ENCODE measurements at regions not wholly inside any gene's neighbourhood (a gene's known extent, or its start where the extent isn't known, plus 50 kb on each side); places are given as distances from the start of the nearest gene placed in this dataset.
"Not testable (repeated sequence)": the region's sequence is repeated elsewhere in the genome, so short reads cannot be mapped to it uniquely, and the experiment has no call there.

DNA sequence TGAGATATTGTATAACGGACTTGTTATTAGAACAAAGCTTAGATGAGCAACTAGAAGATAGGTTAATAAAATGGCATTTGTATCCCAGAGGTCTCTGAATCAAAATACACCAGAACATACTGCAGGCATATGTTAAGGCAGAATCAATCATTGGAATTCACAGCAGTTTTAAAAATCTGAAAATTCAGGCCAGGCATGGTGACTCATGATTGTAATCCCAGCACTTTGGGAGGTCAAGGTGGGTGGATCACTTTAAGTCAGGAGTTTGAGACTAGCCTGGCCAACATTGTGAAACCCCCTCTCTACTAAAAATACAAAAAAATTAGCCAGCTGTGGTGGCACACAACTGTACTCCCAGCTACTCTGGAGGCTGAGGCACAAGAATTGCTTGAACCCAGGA is 405.2 kb downstream of the ZEB2 start:
- DNase-seq = no peak

DNA sequence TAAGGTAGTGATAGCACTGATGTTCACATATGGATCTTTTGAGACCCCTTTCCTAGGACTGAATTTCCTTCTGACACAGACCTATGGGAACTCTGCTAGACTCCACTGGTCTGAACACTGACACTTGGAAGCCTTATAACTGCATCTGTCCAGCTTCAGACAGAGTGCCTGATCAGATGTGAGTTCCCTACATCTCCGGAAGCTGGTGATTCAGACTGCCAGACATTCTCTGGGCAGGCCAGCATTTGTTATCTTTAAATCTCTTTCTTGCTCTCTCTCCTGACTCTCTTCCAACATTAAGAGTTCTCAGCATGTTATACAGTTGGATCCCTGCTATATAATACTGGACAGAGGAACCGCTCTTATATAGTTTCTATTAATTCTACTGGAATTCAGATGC is 408.5 kb downstream of the ZEB2 start:
- no peak for DNase-seq

DNA sequence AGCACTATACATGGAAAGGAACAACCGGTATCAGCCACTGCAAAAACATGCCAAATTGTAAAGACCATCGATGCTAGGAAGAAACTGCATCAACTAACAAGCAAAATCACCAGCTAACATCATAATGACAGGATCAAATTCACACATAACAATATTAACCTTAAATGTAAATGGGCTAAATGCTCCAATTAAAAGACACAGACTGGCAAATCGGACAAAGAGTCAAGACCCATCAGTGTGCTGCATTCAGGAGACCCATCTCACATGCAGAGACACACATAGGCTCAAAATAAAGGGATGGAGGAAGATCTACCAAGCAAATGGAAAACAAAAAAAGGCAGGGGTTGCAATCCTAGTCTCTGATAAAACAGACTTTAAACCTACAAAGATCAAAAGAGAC is 413.8 kb downstream of the ZEB2 start:
- not testable (repeated sequence) for DNase-seq

DNA sequence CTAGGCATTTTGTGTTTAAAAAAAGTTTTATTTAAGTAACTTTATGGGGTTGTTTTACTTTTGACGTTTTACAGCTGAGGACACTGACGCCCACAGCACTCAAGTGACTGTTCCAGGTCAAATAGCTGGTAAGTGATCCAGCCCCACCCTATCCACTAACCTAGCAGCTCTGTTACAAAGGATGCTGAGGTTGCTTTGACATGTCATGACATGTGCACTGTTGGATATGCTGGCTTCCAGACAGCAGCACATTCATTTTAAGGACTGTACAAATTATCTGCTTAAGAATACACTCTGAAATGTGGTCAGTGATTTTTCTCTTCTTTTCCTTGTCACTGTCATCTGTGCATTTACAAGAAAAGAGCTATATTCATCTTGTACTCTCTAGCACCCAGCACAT is 417.5 kb downstream of the ZEB2 start:
- DNase-seq = no peak

DNA sequence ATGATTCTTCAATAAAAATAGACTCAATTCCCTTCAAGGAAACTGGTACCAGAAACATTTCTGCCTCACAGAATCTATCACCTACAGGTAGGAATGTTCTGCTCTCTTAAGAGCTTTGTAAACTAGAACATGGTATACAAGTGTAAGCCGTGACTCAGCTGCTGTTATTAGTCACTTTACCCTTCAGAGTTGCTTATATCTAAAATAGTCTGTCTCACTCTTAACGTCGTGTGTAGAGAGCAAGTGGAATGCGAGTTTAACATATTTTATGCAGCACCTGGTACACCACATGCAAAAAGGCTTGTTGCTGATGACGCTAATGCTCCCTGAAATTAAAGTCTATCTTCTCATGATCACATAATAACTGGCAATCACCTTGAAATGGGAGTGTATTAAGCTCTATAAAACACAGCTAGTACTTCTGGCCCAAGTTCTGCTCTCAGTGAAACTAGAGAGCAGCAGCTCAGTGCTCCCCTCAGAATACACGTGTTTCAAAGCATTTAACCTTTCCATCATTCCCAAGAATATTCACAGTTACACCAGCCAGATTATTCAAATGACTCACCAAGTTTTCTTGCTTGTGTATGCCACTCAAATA is 420.0 kb downstream of the ZEB2 start:
- DNase-seq = no peak

DNA sequence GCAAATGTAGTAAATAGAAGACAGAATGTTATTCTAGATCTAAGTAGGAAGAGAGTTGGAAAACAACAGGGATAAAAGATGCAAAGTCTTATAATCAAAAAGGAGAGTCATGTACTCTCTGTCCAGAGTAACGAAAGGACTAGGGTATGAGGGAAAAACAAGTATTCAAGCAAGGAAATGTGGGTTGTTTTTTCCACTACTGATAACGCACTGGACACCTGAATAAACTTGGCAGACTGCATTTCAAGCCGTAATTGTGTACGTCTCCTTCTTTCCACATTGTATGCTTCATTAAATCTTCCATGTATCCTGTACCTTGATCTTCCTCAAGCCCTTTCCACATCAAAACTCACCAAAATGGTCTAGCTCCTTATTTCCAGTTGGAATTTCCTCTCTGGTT is 420.6 kb downstream of the ZEB2 start:
- no peak for DNase-seq

DNA sequence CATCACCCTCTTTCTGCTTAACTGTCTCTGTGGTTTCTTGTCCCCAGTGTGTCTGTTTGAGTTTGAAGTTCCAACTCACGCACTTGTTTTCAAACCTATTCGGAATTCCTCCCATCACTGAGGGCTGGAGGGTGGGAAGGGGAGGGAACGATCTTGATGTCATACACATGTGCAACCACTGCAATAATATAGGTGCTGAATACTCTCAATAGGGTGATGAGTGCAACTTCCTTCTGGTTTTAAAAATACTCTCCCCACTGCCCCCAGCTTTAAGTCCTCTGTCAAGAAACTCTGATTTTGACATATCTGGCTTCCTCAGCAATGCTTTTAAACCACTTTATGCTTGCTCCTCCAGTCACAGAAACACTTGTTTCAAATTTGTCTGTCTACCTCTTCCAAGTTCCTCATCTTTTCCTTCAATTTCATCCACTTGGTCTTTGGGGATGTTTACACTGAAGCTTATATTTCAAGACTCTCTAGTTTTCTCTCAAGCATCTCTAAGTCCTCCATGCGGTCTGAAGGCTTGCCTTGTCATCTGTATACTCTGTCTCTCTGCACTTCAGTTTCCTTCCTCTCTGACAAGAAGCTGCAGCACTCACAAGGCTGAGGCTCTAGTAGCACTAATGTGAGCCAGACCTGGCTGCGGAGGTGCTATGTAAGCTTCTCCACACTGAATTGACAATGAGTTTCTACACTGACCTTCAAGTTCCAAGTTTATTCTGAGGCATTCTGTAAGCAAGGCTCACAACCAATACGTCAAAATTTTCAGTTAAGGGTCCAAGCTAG is 422.3 kb downstream of the ZEB2 start:
- DNase-seq = no peak

DNA sequence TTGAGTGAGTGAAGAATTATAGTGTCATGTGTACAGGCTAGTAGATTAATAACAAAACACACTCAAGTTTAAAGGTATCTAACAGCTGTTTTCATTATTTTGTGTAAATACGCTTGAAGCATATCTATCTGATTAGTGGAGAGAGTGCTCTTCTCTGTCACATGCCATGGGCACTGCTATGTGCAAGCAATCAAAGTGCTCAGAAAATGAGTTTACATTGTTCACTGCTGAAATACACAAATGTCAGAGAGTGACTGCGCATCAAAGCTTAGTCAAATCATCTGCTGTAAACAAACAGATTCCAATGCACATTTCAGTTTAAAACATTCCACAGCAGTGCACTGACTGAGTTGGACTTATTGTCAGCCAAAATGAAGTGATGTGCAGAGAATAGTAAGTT is 423.4 kb downstream of the ZEB2 start:
- no peak for DNase-seq

DNA sequence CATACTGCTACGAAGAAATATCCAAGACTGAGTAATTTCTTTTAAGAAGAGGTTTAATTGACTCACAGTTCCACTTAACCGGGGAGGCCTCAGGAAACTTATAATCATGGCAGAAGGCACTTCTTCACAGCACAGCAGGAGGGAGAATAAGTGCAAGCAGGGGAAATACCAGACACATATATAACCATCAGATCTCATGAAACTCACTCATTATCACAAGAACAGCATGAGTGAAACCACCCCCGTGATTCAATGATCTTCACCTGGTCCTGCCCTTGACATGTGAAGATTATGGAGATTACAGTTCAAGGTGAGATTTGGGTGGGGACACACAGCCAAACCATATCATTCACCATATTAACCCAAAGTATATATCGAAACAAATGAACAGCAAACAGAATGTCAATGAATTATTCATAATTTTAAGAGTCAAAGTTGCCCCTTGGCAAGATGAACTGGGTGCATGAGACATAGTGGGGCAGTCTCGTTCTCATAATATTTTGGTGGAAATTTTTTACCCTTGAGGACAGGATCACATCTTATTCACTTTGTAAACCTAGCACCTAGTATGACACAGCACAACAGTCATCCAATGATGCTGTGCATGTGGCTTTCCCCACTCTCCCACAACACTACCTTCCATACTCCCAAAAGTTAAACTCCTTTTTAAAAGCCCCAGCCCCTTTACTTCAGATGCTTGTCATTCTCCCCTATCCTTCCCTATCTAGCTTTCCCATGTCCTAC is 425.3 kb downstream of the ZEB2 start:
- no peak for DNase-seq

DNA sequence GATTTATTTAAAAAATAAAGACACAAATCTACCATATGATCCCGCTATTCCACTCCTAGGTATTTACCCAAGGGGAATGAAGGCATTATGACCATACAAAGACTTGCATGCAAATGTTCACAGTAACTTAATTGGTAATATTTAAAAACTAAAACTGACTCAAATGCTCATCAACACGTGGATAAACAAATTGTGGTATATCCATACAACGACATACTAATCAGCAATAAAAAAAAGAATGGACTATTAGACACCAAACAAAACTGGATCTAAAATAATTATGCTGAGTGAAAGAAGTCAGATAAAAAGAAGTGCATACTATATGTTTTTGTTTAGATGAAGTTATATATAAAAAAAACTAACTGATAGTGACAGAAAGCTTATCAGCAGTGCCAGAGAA is 428.3 kb downstream of the ZEB2 start:
- no peak for DNase-seq

DNA sequence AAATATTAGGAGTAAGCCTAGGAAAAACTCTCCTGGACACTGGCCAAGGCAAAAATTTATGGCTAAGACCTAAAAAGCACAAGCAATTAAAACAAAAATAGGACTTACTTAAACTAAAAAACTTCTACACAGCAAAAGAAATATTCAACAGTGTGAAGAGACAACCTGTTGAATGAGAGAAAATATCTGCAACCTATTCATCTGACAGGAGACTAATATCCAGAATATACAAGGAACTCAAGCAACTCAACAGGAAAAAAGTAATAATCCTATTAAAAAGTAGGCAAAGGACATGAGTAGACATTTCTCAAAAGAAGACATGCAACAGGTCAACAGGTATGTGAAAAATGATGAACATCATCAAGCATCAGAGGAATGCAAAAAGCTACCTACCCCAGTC is 431.1 kb downstream of the ZEB2 start:
- DNase-seq = no peak

DNA sequence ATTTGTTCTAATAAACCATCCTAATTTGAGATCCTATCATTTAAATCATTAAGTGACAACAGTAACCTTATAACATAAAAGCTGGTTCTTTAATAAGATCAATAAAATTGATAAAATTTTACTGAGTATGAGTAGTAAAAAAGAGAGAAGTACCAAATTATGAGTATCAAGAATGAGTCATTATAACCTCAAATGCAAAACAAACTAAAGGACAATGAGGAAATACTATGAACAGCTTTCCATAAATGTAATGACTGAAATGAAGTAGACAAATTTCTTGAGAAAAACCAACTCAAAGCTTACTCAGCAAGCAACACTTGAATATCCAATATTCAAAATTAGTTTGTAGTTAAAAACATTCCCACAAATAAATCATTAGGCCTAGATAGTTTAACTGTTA is 433.0 kb downstream of the ZEB2 start:
- no peak for DNase-seq

DNA sequence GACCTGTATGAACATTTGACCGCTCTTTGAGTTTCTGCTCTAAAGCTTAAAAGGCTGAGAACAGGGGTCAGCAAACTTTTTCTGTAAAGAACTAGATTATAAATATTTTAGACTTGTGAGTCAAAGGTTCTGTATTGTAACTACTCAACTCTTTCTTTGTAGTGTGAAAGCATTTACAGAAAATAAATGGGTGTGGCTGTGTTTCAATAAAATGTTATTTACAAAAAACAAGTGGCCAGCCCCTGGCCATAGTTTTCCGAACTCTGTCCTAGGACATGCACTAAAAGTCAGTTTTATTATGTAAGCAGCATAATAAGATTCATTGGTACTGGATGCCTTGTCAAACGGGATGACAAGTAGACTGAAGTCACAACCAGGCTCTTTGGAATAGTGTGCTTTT is 434.9 kb downstream of the ZEB2 start:
- no peak for DNase-seq

DNA sequence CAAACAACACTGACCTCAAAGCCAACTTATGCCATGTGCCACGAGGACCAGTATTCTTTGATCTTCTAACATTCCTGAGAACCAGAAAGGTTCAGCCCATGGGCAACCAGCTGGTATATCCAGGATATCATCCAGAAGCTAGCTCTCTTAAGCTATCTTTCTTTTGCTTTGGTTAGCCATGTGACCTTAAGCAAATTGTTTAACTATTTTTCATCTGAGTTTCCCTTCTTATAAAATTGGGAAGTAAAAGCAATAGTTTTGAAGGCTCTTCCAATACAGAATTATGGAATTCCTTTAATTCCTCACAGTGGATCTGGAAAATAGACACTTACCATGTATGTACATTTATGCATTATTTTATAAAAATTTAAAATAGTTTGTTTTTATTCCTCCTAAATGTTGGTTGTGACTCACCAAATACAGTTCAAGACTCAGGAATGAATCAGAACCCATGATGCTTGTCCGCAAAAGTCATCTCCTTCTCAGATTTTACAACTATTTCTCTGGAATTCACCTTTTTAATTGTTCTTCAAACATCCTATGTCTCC is 435.7 kb downstream of the ZEB2 start:
- no peak for DNase-seq

DNA sequence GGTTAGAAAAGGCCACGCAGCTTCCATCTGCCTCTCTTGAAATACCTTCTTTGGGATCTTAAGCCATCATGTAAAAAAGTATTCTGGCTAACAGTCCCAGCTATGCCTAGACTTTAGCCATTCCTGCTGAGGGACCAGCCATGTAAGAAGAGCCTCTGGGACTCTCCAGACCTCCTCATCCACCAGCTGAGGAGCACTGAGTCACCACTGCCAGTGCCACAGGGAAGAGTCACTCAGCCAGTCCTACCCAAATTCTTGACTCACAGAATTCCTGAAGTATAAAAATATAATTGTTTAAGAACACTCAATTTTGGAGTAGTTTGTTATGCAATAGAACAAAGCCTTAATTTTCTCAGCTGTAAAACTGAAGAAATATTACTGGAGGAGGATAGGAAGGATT is 436.7 kb downstream of the ZEB2 start:
- no peak for DNase-seq

DNA sequence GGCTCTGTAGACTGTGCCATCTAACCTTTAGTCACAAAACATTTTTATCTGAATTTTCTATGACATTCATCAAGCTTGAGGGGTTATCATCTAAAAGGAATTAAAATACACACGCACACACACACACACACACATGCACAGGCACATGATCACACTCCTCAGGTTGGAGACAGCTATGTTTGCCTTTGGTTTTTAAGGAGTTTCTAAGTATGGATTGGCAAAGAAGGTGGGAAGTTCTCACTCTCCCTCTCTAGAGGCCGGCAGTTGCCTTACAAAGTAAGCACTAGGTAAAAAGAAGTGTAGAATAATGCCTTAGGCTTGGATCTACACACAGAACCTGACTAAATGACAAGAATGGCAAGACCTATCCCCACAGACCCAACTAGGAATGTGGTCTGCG is 437.1 kb downstream of the ZEB2 start:
- DNase-seq = no peak

DNA sequence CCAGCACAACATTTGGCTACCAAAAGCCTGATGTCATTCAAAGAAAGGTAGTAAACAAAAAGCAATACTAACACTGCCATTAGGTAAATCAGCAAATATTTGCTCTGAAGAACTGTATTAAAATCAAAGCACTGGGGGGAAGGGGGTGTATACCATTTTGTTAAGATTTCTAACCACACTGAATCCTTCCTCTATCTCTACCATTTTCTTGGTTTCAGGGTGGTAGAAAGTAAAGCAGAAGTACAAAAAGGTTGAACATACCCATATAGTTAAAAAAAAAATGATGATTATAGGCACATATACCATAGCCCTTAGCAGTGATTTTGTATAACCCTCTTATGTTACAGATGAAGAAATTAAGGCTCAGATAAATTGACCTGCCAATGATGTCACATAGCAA is 437.6 kb downstream of the ZEB2 start:
- no peak for DNase-seq

DNA sequence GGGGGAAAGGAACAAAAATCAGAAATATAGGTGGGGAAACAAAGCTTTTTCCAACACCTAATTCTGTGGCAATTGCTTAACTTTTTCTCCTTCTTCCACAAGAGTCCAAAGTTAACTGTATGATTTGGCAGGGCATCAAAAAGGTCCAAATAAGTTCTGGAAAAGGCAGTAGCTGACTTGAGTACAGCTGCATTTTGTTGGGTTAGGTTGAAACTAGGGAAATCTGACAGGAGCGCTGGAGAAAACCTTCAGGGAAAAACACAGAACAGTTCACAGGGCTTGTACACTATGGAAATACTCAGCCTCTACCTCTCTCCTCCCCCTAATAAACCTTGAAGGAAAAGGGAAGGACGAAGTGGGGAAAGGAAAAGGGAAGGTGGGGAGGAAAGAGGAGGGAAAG is 438.6 kb downstream of the ZEB2 start:
- no peak for DNase-seq

DNA sequence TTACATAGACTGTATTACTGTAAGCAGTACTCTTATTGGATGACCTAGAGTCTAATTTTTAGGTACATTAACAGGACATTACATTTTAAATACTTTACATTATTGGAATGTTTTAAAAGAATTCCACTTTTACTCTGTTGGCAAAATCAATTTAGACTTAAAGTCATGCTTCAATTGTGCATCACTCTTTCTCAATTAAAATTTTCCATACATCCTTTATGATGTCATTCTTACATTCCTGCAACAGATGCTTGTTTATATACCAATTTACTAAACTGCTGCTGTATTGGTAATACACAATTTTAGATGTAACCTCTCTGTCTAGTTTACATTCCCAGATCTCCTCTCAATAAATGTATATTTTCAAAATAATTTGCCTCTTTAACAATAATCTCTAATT is 440.1 kb downstream of the ZEB2 start:
- no peak for DNase-seq

DNA sequence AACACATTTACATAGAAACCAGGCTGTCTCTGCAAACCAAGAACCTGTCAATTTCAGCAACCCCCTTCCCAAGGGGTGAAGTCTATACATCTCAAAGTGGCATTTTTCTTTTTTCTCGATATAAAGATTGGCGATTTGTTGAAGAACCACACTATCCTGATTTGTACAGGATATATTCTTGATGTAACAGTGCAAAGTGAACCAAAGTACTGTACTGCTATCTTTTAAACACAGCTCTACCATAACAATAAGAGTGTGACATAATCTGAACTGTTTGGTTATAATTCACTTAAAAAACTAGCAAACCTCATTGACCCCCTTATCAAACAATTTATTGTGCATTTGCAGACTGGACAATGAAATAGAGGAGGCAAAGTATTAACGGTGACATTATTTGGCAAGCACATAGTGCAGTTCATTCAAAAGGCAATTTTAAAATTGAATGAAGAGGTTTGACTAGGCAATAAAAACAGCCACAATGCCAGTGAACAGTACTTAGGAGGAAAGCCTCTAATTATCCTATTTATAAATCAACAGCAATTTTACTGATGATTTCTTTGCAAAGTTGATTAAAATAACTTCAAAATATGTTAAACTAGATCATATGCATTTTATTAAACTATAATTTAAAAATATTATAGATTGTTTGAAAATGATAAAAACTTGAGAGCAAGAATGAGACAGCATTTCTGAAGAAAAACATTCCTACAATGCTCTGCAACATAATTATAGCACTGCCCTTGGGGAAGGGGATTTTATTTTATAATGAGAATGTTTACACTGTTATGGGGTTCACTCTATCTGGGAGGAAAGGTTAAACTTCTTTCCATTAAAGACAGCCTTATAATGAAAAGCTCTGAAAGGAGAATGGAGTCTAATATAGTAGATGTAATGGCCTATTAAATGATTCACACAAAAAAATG is 440.9 kb downstream of the ZEB2 start:
- no peak for DNase-seq

DNA sequence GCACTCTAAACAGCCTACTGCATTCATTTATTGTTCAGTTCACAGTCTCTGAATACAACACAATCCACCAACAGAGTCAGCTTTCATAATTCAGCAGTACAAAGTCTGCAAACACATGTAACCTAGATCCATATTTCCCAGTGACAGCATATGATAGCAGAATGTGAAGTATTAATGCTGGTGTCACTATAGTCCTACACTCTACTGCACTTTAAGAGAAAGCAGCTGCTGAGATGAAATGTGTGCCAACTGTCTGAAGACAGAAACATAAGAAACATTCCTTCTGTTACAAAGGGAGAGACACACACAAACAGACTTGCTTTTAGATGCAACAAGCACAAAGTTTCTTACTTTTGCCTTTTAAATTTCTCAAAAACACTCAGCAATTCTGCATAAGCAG is 441.8 kb downstream of the ZEB2 start:
- DNase-seq = no peak

DNA sequence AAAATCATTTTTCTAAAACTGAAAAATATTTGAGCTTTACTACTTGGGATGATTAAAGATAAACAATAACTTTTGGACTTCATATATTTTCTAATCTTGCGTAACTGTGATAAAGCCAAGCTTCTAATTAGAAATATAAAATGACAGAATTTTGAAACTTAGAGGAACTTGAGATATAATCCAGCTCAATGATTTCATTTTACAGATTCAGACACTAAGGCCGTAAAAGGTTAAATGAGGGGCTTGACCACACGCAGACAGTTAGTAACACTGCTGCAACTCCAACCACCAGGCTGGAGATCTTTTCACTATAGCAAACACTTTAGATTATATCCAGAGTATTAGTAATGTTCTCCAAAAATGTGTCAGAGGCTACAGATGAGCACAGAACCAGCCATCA is 445.5 kb downstream of the ZEB2 start:
- no peak for DNase-seq

DNA sequence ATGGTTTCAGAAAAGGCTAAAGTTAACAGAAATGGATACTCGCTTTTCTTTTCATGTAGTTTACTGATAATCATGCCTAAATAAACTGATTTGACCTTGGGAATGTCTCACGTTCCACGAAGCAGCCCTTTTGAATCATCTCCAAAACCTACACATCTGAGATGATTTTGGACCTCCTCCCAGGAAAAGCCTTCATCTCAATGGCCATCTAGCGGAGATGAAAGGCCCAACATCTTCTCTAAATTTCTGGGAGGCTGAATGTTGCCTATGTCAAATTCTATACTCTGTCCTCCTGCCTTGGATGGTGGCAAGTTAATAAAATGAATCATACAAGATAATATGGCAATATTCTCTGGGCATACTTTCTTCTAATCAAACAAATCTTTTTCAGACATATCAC is 448.5 kb downstream of the ZEB2 start:
- no peak for DNase-seq
